Naive thymus-derived CD4-positive, alpha-beta T cell (primary cell): ENCODE measurements at regions not wholly inside any gene's neighbourhood (a gene's known extent, or its start where the extent isn't known, plus 50 kb on each side); places are given as distances from the start of the nearest gene placed in this dataset.
A peak's percentile ranks its signal among the peaks of the same experiment; 100 is the strongest.

Source experiments
- ATAC-seq: fragments of 150-1000 bp; cut with Tn5 transposase; 2 replicates; pipeline ENCODE4 v1.10.0; 2021; ENCODE audit warnings: mild to moderate bottlenecking, moderate library complexity
- CTCF ChIA-PET: fragments of 350-600 bp; sonication (Branson Sonifier 250); formaldehyde crosslinking; loops from one replicate; lab custom pipeline; 2021; ENCODE audit warnings: antibody characterized with exemption; lab: Charles Lee
- POLR2A ChIA-PET: fragments of 350-600 bp; sonication (Branson Sonifier 250); formaldehyde crosslinking; loops from one replicate; lab custom pipeline; 2021; ENCODE audit warnings: antibody characterized with exemption, inconsistent platforms; lab: Charles Lee
- DNase-seq, 9 donors: peaks; one replicate each; pipeline versions ENCODE4 v3.0.0 to v3.0.0-alpha.2; 2020 to 2022; ENCODE audit warnings: mixed read lengths in 1 of 9
- H3K27ac ChIP-seq: one replicate; pipeline ENCODE4 v1.7.0; 2013; ENCODE audit warnings: mild to moderate bottlenecking, low read depth, low read length, moderate library complexity
- H3K27me3 ChIP-seq, 2 donors: one replicate each; pipeline ENCODE4 v1.7.0; 2013; ENCODE audit warnings: low read length in 2 of 2, mild to moderate bottlenecking in 2 of 2, moderate library complexity in 2 of 2; ENCODE audit not compliant: control insufficient read depth in 2 of 2, insufficient read depth in 2 of 2
- H3K36me3 ChIP-seq, 3 experiments: 1 replicate in 2 of 3; 2 replicates in 1 of 3; pipeline ENCODE4 v1.7.0; 2013; ENCODE audit warnings: low read length in 3 of 3, mild to moderate bottlenecking in 3 of 3, moderate library complexity in 1 of 3; ENCODE audit not compliant: insufficient read depth in 3 of 3, control insufficient read depth in 2 of 3
- H3K4me1 ChIP-seq, 2 donors: one replicate each; pipeline ENCODE4 v1.7.0; 2013; ENCODE audit warnings: low read length in 2 of 2, mild to moderate bottlenecking in 2 of 2, moderate library complexity in 1 of 2; ENCODE audit not compliant: control insufficient read depth in 2 of 2, insufficient read depth in 2 of 2
- H3K4me3 ChIP-seq: 2 replicates; pipeline ENCODE4 v1.7.0; 2013; ENCODE audit warnings: mild to moderate bottlenecking, low read length
- H3K9me3 ChIP-seq, 3 experiments: 1 replicate in 2 of 3; 2 replicates in 1 of 3; pipeline ENCODE4 v1.7.0; 2013; ENCODE audit warnings: low read length in 3 of 3; ENCODE audit not compliant: control insufficient read depth in 2 of 3
- H3K27ac Mint-ChIP-seq, 9 donors: one replicate each; pipeline ENCODE4 v1.8.0; 2020 to 2022; ENCODE audit warnings: mixed read lengths in 9 of 9, mild to moderate bottlenecking in 8 of 9, moderate library complexity in 5 of 9, inconsistent platforms in 2 of 9
- H3K27me3 Mint-ChIP-seq, 5 donors: one replicate each; pipeline ENCODE4 v1.8.0; 2021 to 2022; ENCODE audit warnings: mixed read lengths in 5 of 5, mild to moderate bottlenecking in 1 of 5
- H3K36me3 Mint-ChIP-seq, 5 donors: one replicate each; pipeline ENCODE4 v1.8.0; 2020 to 2022; ENCODE audit warnings: mixed read lengths in 5 of 5, mild to moderate bottlenecking in 3 of 5, inconsistent platforms in 1 of 5
- H3K4me1 Mint-ChIP-seq, 7 donors: one replicate each; pipeline ENCODE4 v1.8.0; 2020 to 2022; ENCODE audit warnings: mixed read lengths in 7 of 7, mild to moderate bottlenecking in 3 of 7, inconsistent platforms in 1 of 7
- H3K4me3 Mint-ChIP-seq, 10 donors: one replicate each; pipeline ENCODE4 v1.8.0; 2020 to 2022; ENCODE audit warnings: mild to moderate bottlenecking in 10 of 10, mixed read lengths in 10 of 10, moderate library complexity in 6 of 10, inconsistent platforms in 2 of 10
- H3K9me3 Mint-ChIP-seq, 11 donors: one replicate each; pipeline ENCODE4 v1.8.0; 2020 to 2022; ENCODE audit warnings: mixed read lengths in 11 of 11, mild to moderate bottlenecking in 4 of 11, inconsistent platforms in 1 of 11, moderate library complexity in 1 of 11
- intact Hi-C, 2 donors: fragments of 100-400 bp; cut with micrococcal nuclease; formaldehyde crosslinking; loops; one replicate each; pipeline ENCODE4 v1.15.1; 2023

DNA sequence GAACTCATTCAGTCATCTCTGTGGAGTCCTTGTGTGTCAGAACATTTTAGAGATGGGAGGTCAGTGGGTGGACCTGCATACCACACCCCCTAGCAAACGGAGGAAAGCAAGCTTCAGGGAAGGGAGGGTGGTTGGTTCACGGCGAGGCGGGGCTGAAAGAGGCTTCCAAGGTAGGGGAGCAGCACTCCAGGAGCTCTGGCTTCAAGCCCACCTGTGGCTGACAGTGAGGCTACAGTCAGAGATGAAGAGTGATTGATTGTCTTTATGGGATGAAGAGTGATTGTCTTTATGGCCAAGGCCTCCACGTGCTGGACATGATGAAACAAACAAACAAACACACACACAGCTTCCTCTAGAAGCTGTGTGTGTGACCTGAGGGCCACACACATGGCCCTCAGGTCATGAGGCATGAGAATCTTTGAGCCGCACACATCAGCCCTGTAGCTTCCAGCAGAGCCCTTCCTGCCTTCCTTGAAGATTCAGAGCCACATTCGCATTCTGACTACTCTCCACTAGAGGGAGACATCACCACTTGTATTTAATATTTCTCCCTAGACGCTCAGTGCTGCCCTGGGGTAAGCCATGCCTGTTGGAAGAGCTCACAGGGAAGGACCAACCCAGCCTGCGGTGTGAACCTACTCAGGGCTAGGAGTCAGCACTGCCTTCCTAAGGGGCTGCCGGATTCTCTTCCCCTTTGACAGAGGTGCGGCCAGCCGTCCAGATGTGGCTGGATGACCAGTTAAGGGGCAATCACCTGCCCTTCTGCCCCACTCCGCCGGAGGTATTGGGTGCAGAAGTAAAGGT is 54.4 kb upstream of the KCNA1 start:
- no peaks in the 10 kb centered on the region for H3K27me3 ChIP-seq
- intact Hi-C loops: loop anchor here (1.0 to 5.0 kb wide), 6 partner anchors 26 to 229 kb away; no protein-coding TSS in a partner anchor
- POLR2A ChIA-PET: interaction anchor here (0.5 kb wide), 1 partner anchor 16 kb away, joined by 3 read pairs; no protein-coding TSS in a partner anchor
- peaks cover 0 to 10% of the 10 kb centered on the region in 2 donors for H3K4me1 ChIP-seq
- ATAC-seq: peak; percentile 76
- CTCF ChIA-PET: interaction anchor here (1.0 to 2.1 kb wide), 4 partner anchors 8 to 24 kb away, joined by 3 to 11 read pairs (median 7); no protein-coding TSS in a partner anchor
- H3K27ac Mint-ChIP-seq: no peak overlapping the region
- no peaks in the 10 kb centered on the region for H3K9me3 ChIP-seq
- H3K27ac ChIP-seq: no peak overlapping the region
- peak in 8 of 9 donors; percentile 25 to 65 (median 54) for DNase-seq
- peaks cover 0 to 2% (median 0%) of the 10 kb centered on the region in 11 donors for H3K9me3 Mint-ChIP-seq
- H3K36me3 ChIP-seq: no peaks in the 10 kb centered on the region
- peaks cover 7 to 31% (median 13%) of the 10 kb centered on the region in 5 donors for H3K27me3 Mint-ChIP-seq
- H3K36me3 Mint-ChIP-seq: no peaks in the 10 kb centered on the region
- no peak overlapping the region for H3K4me3 ChIP-seq
- peaks cover 8 to 27% (median 11%) of the 10 kb centered on the region in 7 donors for H3K4me1 Mint-ChIP-seq
- no peak overlapping the region for H3K4me3 Mint-ChIP-seq

GRCh38 chr12:4856596-4856995 is 53.1 kb upstream of the KCNA1 start:
- H3K36me3 Mint-ChIP-seq: no peaks in the 10 kb centered on the region
- no peak overlapping the region for H3K27ac Mint-ChIP-seq
- H3K9me3 ChIP-seq: no peaks in the 10 kb centered on the region
- POLR2A ChIA-PET: no interaction called here
- H3K4me1 ChIP-seq: peaks cover 0 to 10% of the 10 kb centered on the region in 2 donors
- no peak for DNase-seq
- CTCF ChIA-PET: interaction anchor here (0.6 to 2.1 kb wide), 4 partner anchors 8 to 43 kb away, joined by 3 to 11 read pairs (median 3); no protein-coding TSS in a partner anchor
- ATAC-seq: no peak
- peaks cover 0 to 2% (median 0%) of the 10 kb centered on the region in 11 donors for H3K9me3 Mint-ChIP-seq
- peaks cover 8 to 27% (median 11%) of the 10 kb centered on the region in 7 donors for H3K4me1 Mint-ChIP-seq
- no peaks in the 10 kb centered on the region for H3K27me3 ChIP-seq
- H3K36me3 ChIP-seq: no peaks in the 10 kb centered on the region
- intact Hi-C loops: loop anchor here (2.0 to 5.0 kb wide), 3 partner anchors 39 to 146 kb away; no protein-coding TSS in a partner anchor
- no peak overlapping the region for H3K27ac ChIP-seq
- peaks cover 7 to 39% (median 17%) of the 10 kb centered on the region in 5 donors for H3K27me3 Mint-ChIP-seq
- H3K4me3 ChIP-seq: no peak overlapping the region
- no peak overlapping the region for H3K4me3 Mint-ChIP-seq

GRCh38 chr12:4857472-4858291 is 52.0 kb upstream of the KCNA1 start:
- H3K27me3 ChIP-seq: no peaks in the 10 kb centered on the region
- ChIA-PET CTCF (interaction anchor here (0.6 to 2.1 kb wide), 8 partner anchors 9 to 1558 kb away, joined by 3 to 9 read pairs (median 3); no protein-coding TSS in a partner anchor), POLR2A (no interaction called here)
- Mint-ChIP-seq H3K4me3 (peak overlapping the region; percentile 69 to 86 (median 80)), H3K36me3 (no peaks in the 10 kb centered on the region), H3K27me3 (peaks cover 7 to 44% (median 18%) of the 10 kb centered on the region in 5 donors), H3K4me1 (peaks cover 8 to 28% (median 11%) of the 10 kb centered on the region in 7 donors), H3K9me3 (peaks cover 0 to 2% (median 0%) of the 10 kb centered on the region in 11 donors), H3K27ac (no peak overlapping the region)
- peaks cover 0 to 10% of the 10 kb centered on the region in 2 donors for H3K4me1 ChIP-seq
- H3K9me3 ChIP-seq: no peaks in the 10 kb centered on the region
- peak; percentile 81 for ATAC-seq
- no peak overlapping the region for H3K27ac ChIP-seq
- H3K36me3 ChIP-seq: no peaks in the 10 kb centered on the region
- peak; percentile 35 to 73 (median 62) for DNase-seq
- peak overlapping the region; percentile 44 for H3K4me3 ChIP-seq
- intact Hi-C loops: loop anchor here (1.0 to 5.0 kb wide), 5 partner anchors 8 to 227 kb away; no protein-coding TSS in a partner anchor

- Histone ChIP-seq H3K27ac (no peak overlapping the region), H3K4me1 (peaks cover 0 to 10% of the 10 kb centered on the region in 2 donors), H3K27me3 (no peaks in the 10 kb centered on the region), H3K9me3 (no peaks in the 10 kb centered on the region), H3K4me3 (peak overlapping the region; percentile 44), H3K36me3 (no peaks in the 10 kb centered on the region)
- CTCF ChIA-PET: interaction anchor here (0.6 to 2.1 kb wide), 4 partner anchors 10 to 673 kb away, joined by 3 to 9 read pairs (median 3); no protein-coding TSS in a partner anchor
- no peak for DNase-seq
- intact Hi-C loops: loop anchor here in 1 of 2 donors (5.0 kb wide), 2 partner anchors 41 to 54 kb away; no protein-coding TSS in a partner anchor
- POLR2A ChIA-PET: interaction anchor here (0.7 kb wide), 1 partner anchor 49 kb away, joined by 3 read pairs; no protein-coding TSS in a partner anchor
- peak overlapping the region; percentile 69 to 86 (median 80) for H3K4me3 Mint-ChIP-seq
- no peaks in the 10 kb centered on the region for H3K36me3 Mint-ChIP-seq
- peaks cover 0 to 2% (median 0%) of the 10 kb centered on the region in 11 donors for H3K9me3 Mint-ChIP-seq
- H3K4me1 Mint-ChIP-seq: peaks cover 8 to 30% (median 11%) of the 10 kb centered on the region in 7 donors
- no peak overlapping the region for H3K27ac Mint-ChIP-seq
- H3K27me3 Mint-ChIP-seq: peaks cover 7 to 50% (median 18%) of the 10 kb centered on the region in 5 donors
- ATAC-seq: no peak
Measured at GRCh38 chr12:4858386-4858785, 51.3 kb upstream of the KCNA1 start.

DNA sequence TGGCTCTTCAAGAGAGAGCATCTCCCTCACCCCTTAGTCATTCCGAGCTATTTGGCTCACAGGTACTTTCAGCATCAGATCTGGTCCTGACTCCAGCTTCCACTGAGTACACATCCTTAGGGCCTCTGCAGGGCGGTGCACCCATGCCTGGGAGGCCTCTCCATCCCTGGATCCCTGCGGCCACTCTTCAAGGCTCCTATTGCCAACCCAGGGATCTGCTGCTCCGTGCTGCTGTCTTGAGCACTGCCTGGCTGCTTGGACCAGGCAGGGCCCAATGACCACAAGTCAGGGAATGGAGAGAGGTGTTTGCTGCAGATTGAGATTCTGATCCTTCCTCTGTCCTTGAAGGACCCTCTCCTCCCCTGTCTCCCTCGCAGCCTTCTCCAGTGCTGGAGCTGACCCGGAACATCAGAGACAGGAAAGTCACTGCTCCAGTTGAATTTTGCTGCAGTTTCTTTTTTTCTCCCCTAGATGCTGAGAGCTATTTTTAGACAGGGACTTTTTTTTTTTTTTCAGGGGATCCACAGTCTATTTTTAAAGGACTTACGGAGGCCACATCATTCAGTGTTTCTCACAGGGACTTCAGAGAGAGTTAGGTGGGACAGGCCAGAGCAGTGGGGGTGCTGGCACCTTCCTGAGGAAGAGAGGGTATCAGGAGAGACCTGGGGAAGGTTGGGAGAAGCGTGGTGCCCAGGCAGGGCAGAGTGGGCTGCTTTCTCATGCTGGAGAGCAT is 50.1 kb upstream of the KCNA1 start:
- Histone ChIP-seq H3K27me3 (no peaks in the 10 kb centered on the region), H3K9me3 (no peaks in the 10 kb centered on the region), H3K4me3 (no peak overlapping the region), H3K4me1 (peaks cover 0 to 10% of the 10 kb centered on the region in 2 donors), H3K27ac (no peak overlapping the region), H3K36me3 (no peaks in the 10 kb centered on the region)
- ChIA-PET CTCF (no interaction called here), POLR2A (no interaction called here)
- Mint-ChIP-seq H3K4me3 (no peak overlapping the region), H3K27ac (no peak overlapping the region), H3K4me1 (peaks cover 8 to 30% (median 11%) of the 10 kb centered on the region in 7 donors), H3K27me3 (peaks cover 7 to 58% (median 29%) of the 10 kb centered on the region in 5 donors), H3K36me3 (no peaks in the 10 kb centered on the region), H3K9me3 (peaks cover 0 to 2% (median 0%) of the 10 kb centered on the region in 11 donors)
- DNase-seq: no peak
- intact Hi-C loops: loop anchor here in 1 of 2 donors (5.0 kb wide), 2 partner anchors 42 to 53 kb away; no protein-coding TSS in a partner anchor
- ATAC-seq: no peak
